NCI-H2171 (cell line): ENCODE measurements at regions not wholly inside any gene's neighbourhood (a gene's known extent, or its start where the extent isn't known, plus 50 kb on each side); places are given as distances from the start of the nearest gene placed in this dataset.
"Not testable (repeated sequence)": the region's sequence is repeated elsewhere in the genome, so short reads cannot be mapped to it uniquely, and the experiment has no call there.

Source experiments
- DNase-seq: peaks from one replicate; lab custom pipeline; 2025; lab: John Stamatoyannopoulos, UW

DNA sequence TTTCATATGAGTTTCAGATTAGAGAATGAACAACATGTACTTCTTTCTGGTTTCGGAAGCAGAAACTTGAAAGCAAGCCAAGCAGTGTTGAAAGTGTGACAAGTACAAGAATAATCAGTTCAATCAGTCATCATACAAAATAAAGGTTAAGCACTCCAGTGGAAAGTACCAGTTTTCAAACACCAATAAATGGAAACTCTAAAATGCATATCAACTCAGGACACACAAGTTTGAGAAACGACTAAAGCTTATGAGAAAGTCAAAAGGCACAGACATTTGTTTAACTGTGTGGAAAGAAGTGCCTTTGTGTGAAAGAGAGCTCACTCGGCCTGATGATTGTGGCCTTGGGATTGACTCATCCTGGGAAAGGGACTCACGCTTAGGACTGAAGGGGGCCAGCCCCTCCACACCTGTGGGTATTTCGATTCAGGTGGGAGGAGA lies 60.6 kb upstream of the AKR1C1 start:
- no peak for DNase-seq

DNA sequence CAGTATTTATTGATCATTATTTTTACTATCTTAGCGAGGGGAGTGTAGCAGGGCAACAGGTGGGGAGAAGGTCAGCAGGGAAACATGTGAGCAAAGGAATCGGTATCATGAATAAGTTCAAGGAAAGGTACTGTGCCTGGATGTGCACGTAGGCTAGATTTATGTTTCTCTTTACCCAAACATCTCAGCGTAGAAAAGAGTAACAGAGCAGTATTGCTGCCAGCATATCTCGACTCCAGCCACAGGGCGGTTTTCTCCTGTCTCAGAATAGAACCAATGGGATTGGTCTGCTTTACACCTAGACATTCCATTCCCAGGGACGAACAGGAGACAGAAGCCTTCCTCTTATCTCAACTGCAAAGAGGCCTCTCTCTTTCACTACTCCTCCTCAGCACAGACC lies 60.1 kb upstream of the AKR1C1 start:
- not testable (repeated sequence) for DNase-seq

DNA sequence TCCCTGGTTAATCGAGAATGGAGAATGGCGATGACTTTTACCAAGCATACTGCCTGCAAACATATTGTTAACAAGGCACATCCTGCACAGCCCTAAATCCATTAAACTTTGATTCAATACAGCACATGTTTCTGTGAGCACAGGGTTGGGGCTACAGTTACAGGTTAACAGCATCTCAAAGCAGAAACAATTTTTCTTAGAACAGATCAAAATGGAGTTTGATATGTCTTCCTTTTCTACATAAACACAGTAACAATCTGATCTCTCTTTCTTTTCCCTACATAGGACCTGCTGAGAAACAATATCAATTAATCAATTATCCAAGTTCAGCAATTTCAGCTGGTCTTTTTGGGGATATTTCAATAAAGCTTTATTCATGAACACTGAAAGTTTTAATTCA lies 59.5 kb upstream of the AKR1C1 start:
- DNase-seq: not testable (repeated sequence)

DNA sequence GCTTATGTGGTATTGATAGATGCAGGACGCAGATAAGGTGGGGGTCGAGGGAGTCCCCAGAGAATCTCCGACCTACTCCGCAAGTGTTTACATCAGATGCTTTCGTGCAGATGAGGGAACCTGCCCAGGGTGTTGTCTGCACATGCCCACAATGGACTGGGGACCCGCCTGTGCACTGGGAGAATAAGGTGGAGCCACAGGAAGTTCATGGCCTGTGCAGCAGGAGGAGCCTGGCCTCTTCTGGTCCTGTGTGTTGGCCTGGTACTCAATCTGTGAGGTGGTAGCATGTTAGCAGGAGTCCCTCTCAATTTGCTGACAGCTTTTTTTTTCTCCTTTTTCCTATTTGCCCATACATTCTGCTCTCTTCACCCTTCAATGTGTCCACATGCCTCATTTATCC lies 54.1 kb upstream of the AKR1C1 start:
- DNase-seq: peak; percentile 13
